ENCODE measurements at regions not wholly inside any gene's neighbourhood (a gene's known extent, or its start where the extent isn't known, plus 50 kb on each side); places are given as distances from the start of the nearest gene placed in this dataset.

DNA sequence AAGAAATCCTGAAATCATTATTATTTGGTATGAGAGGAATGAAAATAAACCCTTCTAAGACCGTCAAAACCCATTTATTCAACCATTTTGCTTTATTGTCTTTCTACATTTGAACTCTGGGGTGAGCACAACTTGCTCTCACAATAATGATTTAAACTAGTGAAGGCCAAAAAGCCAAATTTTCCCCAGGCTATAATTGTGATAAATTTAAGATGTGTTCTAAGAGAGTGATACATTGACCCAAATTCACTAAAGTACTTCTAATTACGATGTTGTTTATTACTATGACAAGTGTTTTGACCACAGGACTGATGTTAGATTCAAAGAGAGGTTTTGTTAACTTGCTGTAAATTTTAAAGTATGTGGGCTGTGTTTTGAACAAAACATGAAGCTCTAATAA lies 670.9 kb upstream of the NR5A2 start:
- TF ChIP-seq, protein P1, sequence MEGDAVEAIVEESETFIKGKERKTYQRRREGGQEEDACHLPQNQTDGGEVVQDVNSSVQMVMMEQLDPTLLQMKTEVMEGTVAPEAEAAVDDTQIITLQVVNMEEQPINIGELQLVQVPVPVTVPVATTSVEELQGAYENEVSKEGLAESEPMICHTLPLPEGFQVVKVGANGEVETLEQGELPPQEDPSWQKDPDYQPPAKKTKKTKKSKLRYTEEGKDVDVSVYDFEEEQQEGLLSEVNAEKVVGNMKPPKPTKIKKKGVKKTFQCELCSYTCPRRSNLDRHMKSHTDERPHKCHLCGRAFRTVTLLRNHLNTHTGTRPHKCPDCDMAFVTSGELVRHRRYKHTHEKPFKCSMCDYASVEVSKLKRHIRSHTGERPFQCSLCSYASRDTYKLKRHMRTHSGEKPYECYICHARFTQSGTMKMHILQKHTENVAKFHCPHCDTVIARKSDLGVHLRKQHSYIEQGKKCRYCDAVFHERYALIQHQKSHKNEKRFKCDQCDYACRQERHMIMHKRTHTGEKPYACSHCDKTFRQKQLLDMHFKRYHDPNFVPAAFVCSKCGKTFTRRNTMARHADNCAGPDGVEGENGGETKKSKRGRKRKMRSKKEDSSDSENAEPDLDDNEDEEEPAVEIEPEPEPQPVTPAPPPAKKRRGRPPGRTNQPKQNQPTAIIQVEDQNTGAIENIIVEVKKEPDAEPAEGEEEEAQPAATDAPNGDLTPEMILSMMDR (IDR thresholded peaks at IDR 0.05; ENCODE audit: insufficient read depth, low read length), result no peak
- no peak for TF ChIP-seq GABPA (IDR thresholded peaks at IDR 0.05; ENCODE audit: low read depth)
- no peak for TF ChIP-seq POLR2AphosphoS5 (IDR thresholded peaks at IDR 0.05; ENCODE audit: low read depth)
- TF ChIP-seq, protein P2, sequence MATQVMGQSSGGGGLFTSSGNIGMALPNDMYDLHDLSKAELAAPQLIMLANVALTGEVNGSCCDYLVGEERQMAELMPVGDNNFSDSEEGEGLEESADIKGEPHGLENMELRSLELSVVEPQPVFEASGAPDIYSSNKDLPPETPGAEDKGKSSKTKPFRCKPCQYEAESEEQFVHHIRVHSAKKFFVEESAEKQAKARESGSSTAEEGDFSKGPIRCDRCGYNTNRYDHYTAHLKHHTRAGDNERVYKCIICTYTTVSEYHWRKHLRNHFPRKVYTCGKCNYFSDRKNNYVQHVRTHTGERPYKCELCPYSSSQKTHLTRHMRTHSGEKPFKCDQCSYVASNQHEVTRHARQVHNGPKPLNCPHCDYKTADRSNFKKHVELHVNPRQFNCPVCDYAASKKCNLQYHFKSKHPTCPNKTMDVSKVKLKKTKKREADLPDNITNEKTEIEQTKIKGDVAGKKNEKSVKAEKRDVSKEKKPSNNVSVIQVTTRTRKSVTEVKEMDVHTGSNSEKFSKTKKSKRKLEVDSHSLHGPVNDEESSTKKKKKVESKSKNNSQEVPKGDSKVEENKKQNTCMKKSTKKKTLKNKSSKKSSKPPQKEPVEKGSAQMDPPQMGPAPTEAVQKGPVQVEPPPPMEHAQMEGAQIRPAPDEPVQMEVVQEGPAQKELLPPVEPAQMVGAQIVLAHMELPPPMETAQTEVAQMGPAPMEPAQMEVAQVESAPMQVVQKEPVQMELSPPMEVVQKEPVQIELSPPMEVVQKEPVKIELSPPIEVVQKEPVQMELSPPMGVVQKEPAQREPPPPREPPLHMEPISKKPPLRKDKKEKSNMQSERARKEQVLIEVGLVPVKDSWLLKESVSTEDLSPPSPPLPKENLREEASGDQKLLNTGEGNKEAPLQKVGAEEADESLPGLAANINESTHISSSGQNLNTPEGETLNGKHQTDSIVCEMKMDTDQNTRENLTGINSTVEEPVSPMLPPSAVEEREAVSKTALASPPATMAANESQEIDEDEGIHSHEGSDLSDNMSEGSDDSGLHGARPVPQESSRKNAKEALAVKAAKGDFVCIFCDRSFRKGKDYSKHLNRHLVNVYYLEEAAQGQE (IDR thresholded peaks at IDR 0.05; ENCODE audit: insufficient replicate concordance, low read depth), result no peak
- TF ChIP-seq SPI1 (IDR thresholded peaks at IDR 0.05; ENCODE audit: borderline replicate concordance, low read depth), result no peak

Measured in HL-60 (cell line).